ENCODE measurements at regions not wholly inside any gene's neighbourhood (a gene's known extent, or its start where the extent isn't known, plus 50 kb on each side); places are given as distances from the start of the nearest gene placed in this dataset.

DNA sequence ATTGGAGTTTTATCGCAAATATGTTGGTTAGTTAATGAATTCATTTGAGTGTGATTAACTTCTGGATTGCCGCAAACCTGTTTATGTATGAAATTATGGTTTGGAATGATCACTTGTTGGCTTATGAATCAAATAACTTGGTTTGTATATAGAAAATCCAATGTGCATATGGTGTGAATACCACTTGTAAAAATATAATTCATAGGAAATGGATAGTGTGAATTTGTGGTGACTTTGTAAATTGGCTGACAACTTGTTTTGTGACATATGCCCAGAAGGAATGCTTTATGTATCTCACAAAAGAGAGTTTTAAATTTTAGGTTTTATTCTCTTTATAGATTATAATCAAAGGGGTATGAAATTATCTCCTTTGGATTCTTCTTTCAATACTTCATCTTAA lies 436.2 kb downstream of the EPHA5 start:
- Mint-ChIP-seq H3K36me3 (no peaks in the 10 kb centered on the region), H3K27ac (no peak overlapping the region), H3K9me3 (no peaks in the 10 kb centered on the region), H3K4me1 (no peaks in the 10 kb centered on the region), H3K4me3 (no peak overlapping the region), H3K27me3 (ENCODE audit: low read depth in 3 of 3) (no peaks in the 10 kb centered on the region)
- Histone ChIP-seq H3K4me2 (replicated peaks; ENCODE audit: extremely low read depth, low read length, poor library complexity, severe bottlenecking) (no peak overlapping the region), H3K4me1 (ENCODE audit: control insufficient read depth in 1 of 2, insufficient read depth in 2 of 2, low read length in 2 of 2) (no peaks in the 10 kb centered on the region), H3K9ac (ENCODE audit: insufficient read depth, low read length, poor library complexity, severe bottlenecking) (no peak overlapping the region), H3K4me3 (replicated peaks in 1 of 3; ENCODE audit: low read depth in 2 of 3, low read length in 3 of 3) (no peak overlapping the region), H3K27me3 (ENCODE audit: control insufficient read depth in 2 of 2, insufficient read depth in 2 of 2, low read length in 2 of 2) (no peaks in the 10 kb centered on the region), H3K27ac (ENCODE audit: low read depth in 1 of 2, low read length in 2 of 2) (no peak overlapping the region), H3K79me2 (ENCODE audit: insufficient read depth, low read length) (no peaks in the 10 kb centered on the region), H4K20me1 (ENCODE audit: insufficient read depth, low read length) (no peaks in the 10 kb centered on the region), H2AFZ (ENCODE audit: insufficient read depth, low read depth, low read length, poor library complexity, severe bottlenecking) (no peak overlapping the region), H3K9me3 (replicated peaks in 1 of 2; ENCODE audit: control insufficient read depth in 1 of 2, insufficient read depth in 1 of 2, low read length in 2 of 2) (no peaks in the 10 kb centered on the region), H3K36me3 (replicated peaks in 1 of 2; ENCODE audit: control insufficient read depth in 1 of 2, insufficient read depth in 2 of 2, low read length in 2 of 2) (no peaks in the 10 kb centered on the region)
- TF ChIP-seq CTCF (IDR thresholded peaks at IDR 0.05): no peak
- no peak for DNase-seq
- 83% methylated on average over 1 of the region's 2 CpGs for whole genome bisulfite sequencing (ENCODE audit: insufficient coverage)
- intact Hi-C loops (cut with micrococcal nuclease): no loop called here

DNA sequence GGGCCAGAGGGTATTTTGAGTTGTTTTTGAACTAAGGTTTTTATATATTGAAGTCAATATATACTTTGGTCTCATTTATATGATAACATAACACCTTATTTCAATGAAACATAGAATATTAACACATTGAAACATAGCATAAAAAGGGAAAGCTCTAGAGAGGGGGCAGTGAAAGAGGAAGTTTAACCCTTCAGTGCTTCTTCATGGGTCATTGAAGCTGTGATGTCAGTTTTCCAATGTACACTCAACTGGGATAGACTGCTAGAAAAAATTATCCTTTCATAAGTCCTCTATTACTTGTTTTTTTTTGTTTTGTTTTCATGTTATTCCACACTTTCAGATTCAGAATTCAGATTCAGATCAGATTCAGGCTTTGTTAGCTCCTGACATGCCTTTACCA lies 442.7 kb downstream of the EPHA5 start:
- H3K4me3 Mint-ChIP-seq: no peak overlapping the region

More for the DNA sequence above, 442.7 kb downstream of the EPHA5 start:
- Mint-ChIP-seq H3K9me3 (peaks cover 0 to 3% (median 0%) of the 10 kb centered on the region in 7 donors), H3K27ac (no peak overlapping the region), H3K27me3 (ENCODE audit: low read depth in 3 of 3) (no peaks in the 10 kb centered on the region), H3K36me3 (no peaks in the 10 kb centered on the region), H3K4me1 (no peaks in the 10 kb centered on the region)
- DNase-seq: no peak
- no peaks in the 10 kb centered on the region for H3K36me3 ChIP-seq (replicated peaks in 1 of 2; ENCODE audit: control insufficient read depth in 1 of 2, insufficient read depth in 2 of 2, low read length in 2 of 2)
- no peaks in the 10 kb centered on the region for H3K79me2 ChIP-seq (ENCODE audit: insufficient read depth, low read length)
- H3K4me1 ChIP-seq (ENCODE audit: control insufficient read depth in 1 of 2, insufficient read depth in 2 of 2, low read length in 2 of 2): no peaks in the 10 kb centered on the region
- no peak overlapping the region for H3K9ac ChIP-seq (ENCODE audit: insufficient read depth, low read length, poor library complexity, severe bottlenecking)
- H3K27me3 ChIP-seq (ENCODE audit: control insufficient read depth in 2 of 2, insufficient read depth in 2 of 2, low read length in 2 of 2): no peaks in the 10 kb centered on the region
- no peak overlapping the region for H3K4me2 ChIP-seq (replicated peaks; ENCODE audit: extremely low read depth, low read length, poor library complexity, severe bottlenecking)
- H2AFZ ChIP-seq (ENCODE audit: insufficient read depth, low read depth, low read length, poor library complexity, severe bottlenecking): no peak overlapping the region
- H3K27ac ChIP-seq (ENCODE audit: low read depth in 1 of 2, low read length in 2 of 2): no peak overlapping the region
- no peak for TF ChIP-seq CTCF (IDR thresholded peaks at IDR 0.05)
- intact Hi-C loops (cut with micrococcal nuclease): no loop called here
- no peak overlapping the region for H3K4me3 ChIP-seq (replicated peaks in 1 of 3; ENCODE audit: low read depth in 2 of 3, low read length in 3 of 3)
- H3K9me3 ChIP-seq (replicated peaks in 1 of 2; ENCODE audit: control insufficient read depth in 1 of 2, insufficient read depth in 1 of 2, low read length in 2 of 2): no peaks in the 10 kb centered on the region
- H4K20me1 ChIP-seq (ENCODE audit: insufficient read depth, low read length): no peaks in the 10 kb centered on the region

Data from CD14-positive monocyte (primary cell).